ENCODE measurements at regions not wholly inside any gene's neighbourhood (a gene's known extent, or its start where the extent isn't known, plus 50 kb on each side); places are given as distances from the start of the nearest gene placed in this dataset.

GRCh38 chr14:106875503-106875902, 1349.1 kb downstream of the TMEM121 start:
- H3K36me3 Mint-ChIP-seq (ENCODE audit: low read depth), result no peaks in the 10 kb centered on the region
- no peaks in the 10 kb centered on the region for H3K9me3 Mint-ChIP-seq
- intact Hi-C loops (cut with micrococcal nuclease), result no loop called here

GRCh38 chr14:106876711-106877110, 1350.3 kb downstream of the TMEM121 start:
- intact Hi-C loops (cut with micrococcal nuclease), result no loop called here
- H3K4me1 Mint-ChIP-seq (ENCODE audit: low read depth), result peaks cover 19% of the 10 kb centered on the region
- H3K27ac Mint-ChIP-seq, result no peak overlapping the region
- H3K9me3 Mint-ChIP-seq, result no peaks in the 10 kb centered on the region
- H3K36me3 Mint-ChIP-seq (ENCODE audit: low read depth), result no peaks in the 10 kb centered on the region
- peaks cover 23% of the 10 kb centered on the region for H3K27me3 Mint-ChIP-seq (ENCODE audit: low read depth)
- DNase-seq (ENCODE audit: low spot score), result no peak
- no peak overlapping the region for H3K4me3 Mint-ChIP-seq (ENCODE audit: low read depth)

More at GRCh38 chr14:106875503-106875902, 1349.1 kb downstream of the TMEM121 start:
- Mint-ChIP-seq H3K27ac (no peak overlapping the region), H3K4me1 (ENCODE audit: low read depth) (peaks cover 19% of the 10 kb centered on the region), H3K4me3 (ENCODE audit: low read depth) (no peak overlapping the region), H3K27me3 (ENCODE audit: low read depth) (peaks cover 30% of the 10 kb centered on the region)
- no peak for DNase-seq (ENCODE audit: low spot score)

DNA sequence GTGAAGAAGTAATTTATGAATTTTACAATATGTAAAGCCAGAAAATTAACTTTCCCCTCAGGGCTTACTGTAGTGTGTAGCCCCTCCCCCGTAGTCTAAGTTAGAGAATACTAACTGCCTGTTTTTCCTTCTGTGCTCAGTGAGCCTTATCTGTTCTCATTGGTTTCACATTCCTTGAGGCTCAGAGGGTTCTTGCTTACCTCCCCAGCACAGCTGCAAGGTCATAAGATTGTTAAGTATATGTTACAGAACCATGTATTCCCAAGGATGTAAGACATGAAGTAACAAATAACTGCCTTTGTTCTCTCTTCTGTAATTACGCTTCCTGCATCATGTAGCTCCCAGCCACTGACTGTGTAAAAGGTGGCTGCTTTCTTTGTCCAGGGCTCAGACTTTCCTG, 1351.1 kb downstream of the TMEM121 start:
- Mint-ChIP-seq H3K9me3 (no peaks in the 10 kb centered on the region), H3K4me3 (ENCODE audit: low read depth) (no peak overlapping the region), H3K36me3 (ENCODE audit: low read depth) (no peaks in the 10 kb centered on the region), H3K4me1 (ENCODE audit: low read depth) (peaks cover 17% of the 10 kb centered on the region), H3K27me3 (ENCODE audit: low read depth) (peaks cover 20% of the 10 kb centered on the region), H3K27ac (no peak overlapping the region)
- intact Hi-C loops (cut with micrococcal nuclease), result no loop called here
- no peak for DNase-seq (ENCODE audit: low spot score)

GRCh38 chr14:106879241-106879640, 1352.9 kb downstream of the TMEM121 start:
- intact Hi-C loops (cut with micrococcal nuclease), result no loop called here
- Mint-ChIP-seq H3K36me3 (ENCODE audit: low read depth) (no peaks in the 10 kb centered on the region), H3K27ac (no peak overlapping the region), H3K9me3 (no peaks in the 10 kb centered on the region), H3K27me3 (ENCODE audit: low read depth) (peaks cover 19% of the 10 kb centered on the region), H3K4me3 (ENCODE audit: low read depth) (no peak overlapping the region), H3K4me1 (ENCODE audit: low read depth) (peaks cover 6% of the 10 kb centered on the region)
- peak; percentile 53 for DNase-seq (ENCODE audit: low spot score)

- H3K36me3 Mint-ChIP-seq (ENCODE audit: low read depth), result no peaks in the 10 kb centered on the region
- intact Hi-C loops (cut with micrococcal nuclease), result no loop called here
- peaks cover 4% of the 10 kb centered on the region for H3K27me3 Mint-ChIP-seq (ENCODE audit: low read depth)
- H3K9me3 Mint-ChIP-seq, result no peaks in the 10 kb centered on the region
- H3K27ac Mint-ChIP-seq, result no peak overlapping the region
- no peak overlapping the region for H3K4me3 Mint-ChIP-seq (ENCODE audit: low read depth)
- H3K4me1 Mint-ChIP-seq (ENCODE audit: low read depth), result no peaks in the 10 kb centered on the region
- no peak for DNase-seq (ENCODE audit: low spot score)
Observed at GRCh38 chr14:106883218-106883692, 1356.9 kb downstream of the TMEM121 start.

All from activated T-helper 2 cell treated with anti-CD3 and anti-CD28 coated beads, Interferon-gamma antibody, Interleukin-2, Interleukin-4, amounts not matched to agents 10 μg/mL and 5 μg/mL and 100 μg/mL, durations not matched to agents 14 hours and 24 hours and 36 hours (primary cell).